SK-N-SH (cell line): ENCODE measurements at regions not wholly inside any gene's neighbourhood (a gene's known extent, or its start where the extent isn't known, plus 50 kb on each side); places are given as distances from the start of the nearest gene placed in this dataset.

ENCODE experiments used
- EP300 ChIP-seq, 2 experiments: IDR thresholded peaks; 2 replicates each; pipeline versions ENCODE4 v1.4.0 to v1.6.1; 2012; ENCODE audit warnings: borderline replicate concordance in 1 of 2, low read depth in 1 of 2, low read length in 1 of 2
- FOXM1 ChIP-seq: IDR thresholded peaks from 2 replicates; pipeline ENCODE4 v1.4.0; 2012; ENCODE audit warnings: low read depth, mild to moderate bottlenecking
- GABPA ChIP-seq: IDR thresholded peaks from 2 replicates; pipeline ENCODE4 v1.4.0; 2012; ENCODE audit warnings: low read depth, mild to moderate bottlenecking
- GATA2 ChIP-seq: sonication (generic); formaldehyde crosslinking; IDR thresholded peaks from 2 replicates; pipeline ENCODE4 v1.5.0; 2020; ENCODE audit warnings: mild to moderate bottlenecking, missing genetic modification reagents
- POLR2AphosphoS5 ChIP-seq: IDR thresholded peaks from 2 replicates; pipeline ENCODE4 v1.6.1; 2012; ENCODE audit warnings: low read depth, low read length
- RAD21 ChIP-seq: IDR thresholded peaks from 2 replicates; pipeline ENCODE4 v1.6.1; 2012; ENCODE audit warnings: mild to moderate bottlenecking, low read length
- RFX5 ChIP-seq: IDR thresholded peaks from 2 replicates; pipeline ENCODE4 v1.6.1; 2012; ENCODE audit warnings: mild to moderate bottlenecking, improper control_type of control experiment, low read length
- SIN3A ChIP-seq: IDR thresholded peaks from 2 replicates; pipeline ENCODE4 v1.6.1; 2012; ENCODE audit warnings: low read depth, mild to moderate bottlenecking, low read length, moderate library complexity, borderline replicate concordance
- SMC3 ChIP-seq: IDR thresholded peaks from 2 replicates; pipeline ENCODE4 v1.6.1; 2012; ENCODE audit warnings: low read depth, low read length, improper control_type of control experiment
- TAF1 ChIP-seq: IDR thresholded peaks from 2 replicates; pipeline ENCODE4 v1.6.1; 2012; ENCODE audit warnings: low read depth, mild to moderate bottlenecking, low read length, moderate library complexity, borderline replicate concordance
- YY1 ChIP-seq: IDR thresholded peaks from 2 replicates; pipeline ENCODE4 v1.4.0; 2012; ENCODE audit warnings: low read depth, mild to moderate bottlenecking
- TF ChIP-seq, protein P1 (sequence below): fragments of 200-600 bp; sonication (generic); IDR thresholded peaks from 2 replicates; pipeline ENCODE4 v1.6.1; 2017; ENCODE audit warnings: antibody characterized with exemption, mild to moderate bottlenecking, moderate library complexity
- TF ChIP-seq, protein P2 (sequence below): IDR thresholded peaks from 2 replicates; pipeline ENCODE4 v1.6.1; 2012; ENCODE audit warnings: mild to moderate bottlenecking, low read depth, low read length, moderate library complexity
- TF ChIP-seq, protein P3 (sequence below): IDR thresholded peaks from 2 replicates; pipeline ENCODE4 v1.4.0; 2012; ENCODE audit warnings: low read depth

DNA sequence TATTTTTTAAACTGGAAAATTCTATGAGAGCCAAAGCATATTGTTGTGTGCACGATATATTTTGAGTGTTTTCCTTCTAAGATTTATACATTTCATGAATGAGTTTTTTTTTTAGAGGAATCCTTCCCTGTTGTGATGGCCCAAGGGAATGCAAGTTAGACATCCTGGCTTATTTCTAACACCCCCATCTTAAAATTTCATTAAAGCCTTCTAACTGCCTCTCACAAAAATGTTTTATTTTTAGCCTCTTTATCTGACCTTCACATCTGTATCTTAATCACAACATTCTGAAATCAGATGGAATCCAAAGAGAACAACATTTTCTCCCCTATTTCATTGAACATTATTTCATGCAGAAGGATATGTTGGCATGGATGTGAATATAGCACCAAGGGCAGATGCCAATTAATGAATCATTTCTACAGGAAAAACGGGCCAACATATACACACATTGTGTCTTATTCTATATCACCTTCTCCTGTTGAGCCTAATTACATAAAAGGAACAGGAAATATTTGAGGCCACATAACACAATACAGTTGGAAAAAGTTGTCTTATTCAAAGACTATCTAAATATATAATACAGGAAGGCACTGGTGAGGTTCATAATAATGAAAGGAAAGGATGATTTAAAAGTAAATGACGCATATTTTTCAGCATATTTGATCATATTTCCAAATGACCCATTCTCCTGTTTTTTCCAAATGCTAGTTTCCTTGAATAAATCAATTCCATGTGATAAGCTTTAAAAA, 455.5 kb downstream of the TTLL7 start:
- TF ChIP-seq RFX5 (no peak), EP300 (IDR thresholded peaks at IDR 0.05; ENCODE audit: borderline replicate concordance in 1 of 2, low read depth in 1 of 2, low read length in 1 of 2) (no peak), TAF1 (no peak), RAD21 (no peak), FOXM1 (no peak), GATA2 (CRISPR knock-in tag) (no peak), SIN3A (no peak), YY1 (no peak), POLR2AphosphoS5 (no peak), GABPA (no peak), SMC3 (no peak)
- TF ChIP-seq, protein P1, sequence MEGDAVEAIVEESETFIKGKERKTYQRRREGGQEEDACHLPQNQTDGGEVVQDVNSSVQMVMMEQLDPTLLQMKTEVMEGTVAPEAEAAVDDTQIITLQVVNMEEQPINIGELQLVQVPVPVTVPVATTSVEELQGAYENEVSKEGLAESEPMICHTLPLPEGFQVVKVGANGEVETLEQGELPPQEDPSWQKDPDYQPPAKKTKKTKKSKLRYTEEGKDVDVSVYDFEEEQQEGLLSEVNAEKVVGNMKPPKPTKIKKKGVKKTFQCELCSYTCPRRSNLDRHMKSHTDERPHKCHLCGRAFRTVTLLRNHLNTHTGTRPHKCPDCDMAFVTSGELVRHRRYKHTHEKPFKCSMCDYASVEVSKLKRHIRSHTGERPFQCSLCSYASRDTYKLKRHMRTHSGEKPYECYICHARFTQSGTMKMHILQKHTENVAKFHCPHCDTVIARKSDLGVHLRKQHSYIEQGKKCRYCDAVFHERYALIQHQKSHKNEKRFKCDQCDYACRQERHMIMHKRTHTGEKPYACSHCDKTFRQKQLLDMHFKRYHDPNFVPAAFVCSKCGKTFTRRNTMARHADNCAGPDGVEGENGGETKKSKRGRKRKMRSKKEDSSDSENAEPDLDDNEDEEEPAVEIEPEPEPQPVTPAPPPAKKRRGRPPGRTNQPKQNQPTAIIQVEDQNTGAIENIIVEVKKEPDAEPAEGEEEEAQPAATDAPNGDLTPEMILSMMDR: no peak
- TF ChIP-seq, protein P2, sequence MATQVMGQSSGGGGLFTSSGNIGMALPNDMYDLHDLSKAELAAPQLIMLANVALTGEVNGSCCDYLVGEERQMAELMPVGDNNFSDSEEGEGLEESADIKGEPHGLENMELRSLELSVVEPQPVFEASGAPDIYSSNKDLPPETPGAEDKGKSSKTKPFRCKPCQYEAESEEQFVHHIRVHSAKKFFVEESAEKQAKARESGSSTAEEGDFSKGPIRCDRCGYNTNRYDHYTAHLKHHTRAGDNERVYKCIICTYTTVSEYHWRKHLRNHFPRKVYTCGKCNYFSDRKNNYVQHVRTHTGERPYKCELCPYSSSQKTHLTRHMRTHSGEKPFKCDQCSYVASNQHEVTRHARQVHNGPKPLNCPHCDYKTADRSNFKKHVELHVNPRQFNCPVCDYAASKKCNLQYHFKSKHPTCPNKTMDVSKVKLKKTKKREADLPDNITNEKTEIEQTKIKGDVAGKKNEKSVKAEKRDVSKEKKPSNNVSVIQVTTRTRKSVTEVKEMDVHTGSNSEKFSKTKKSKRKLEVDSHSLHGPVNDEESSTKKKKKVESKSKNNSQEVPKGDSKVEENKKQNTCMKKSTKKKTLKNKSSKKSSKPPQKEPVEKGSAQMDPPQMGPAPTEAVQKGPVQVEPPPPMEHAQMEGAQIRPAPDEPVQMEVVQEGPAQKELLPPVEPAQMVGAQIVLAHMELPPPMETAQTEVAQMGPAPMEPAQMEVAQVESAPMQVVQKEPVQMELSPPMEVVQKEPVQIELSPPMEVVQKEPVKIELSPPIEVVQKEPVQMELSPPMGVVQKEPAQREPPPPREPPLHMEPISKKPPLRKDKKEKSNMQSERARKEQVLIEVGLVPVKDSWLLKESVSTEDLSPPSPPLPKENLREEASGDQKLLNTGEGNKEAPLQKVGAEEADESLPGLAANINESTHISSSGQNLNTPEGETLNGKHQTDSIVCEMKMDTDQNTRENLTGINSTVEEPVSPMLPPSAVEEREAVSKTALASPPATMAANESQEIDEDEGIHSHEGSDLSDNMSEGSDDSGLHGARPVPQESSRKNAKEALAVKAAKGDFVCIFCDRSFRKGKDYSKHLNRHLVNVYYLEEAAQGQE: no peak
- TF ChIP-seq, protein P3, sequence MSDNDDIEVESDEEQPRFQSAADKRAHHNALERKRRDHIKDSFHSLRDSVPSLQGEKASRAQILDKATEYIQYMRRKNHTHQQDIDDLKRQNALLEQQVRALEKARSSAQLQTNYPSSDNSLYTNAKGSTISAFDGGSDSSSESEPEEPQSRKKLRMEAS: no peak
